ENCODE measurements at regions not wholly inside any gene's neighbourhood (a gene's known extent, or its start where the extent isn't known, plus 50 kb on each side); places are given as distances from the start of the nearest gene placed in this dataset.

DNA sequence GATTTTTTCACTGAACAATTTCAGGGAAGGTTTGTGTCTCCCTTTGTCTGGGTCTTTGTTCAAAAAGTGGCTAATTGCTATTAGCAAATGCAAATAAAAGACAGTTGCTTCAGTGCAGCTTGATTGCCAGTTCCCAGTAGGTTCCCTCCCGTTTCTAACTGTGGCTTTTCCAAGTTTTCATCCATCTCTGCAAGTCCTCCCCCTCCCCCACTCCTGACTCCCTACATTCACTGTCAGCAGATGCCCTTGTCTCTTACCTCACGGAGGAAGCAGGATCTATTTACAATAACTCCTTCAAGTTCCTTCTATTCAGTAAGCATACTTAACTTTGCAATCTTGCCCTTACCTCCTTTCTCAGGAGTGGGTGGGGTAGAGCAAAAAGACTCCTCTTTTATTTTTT, 55.4 kb upstream of the SCEL start:
- TF ChIP-seq CTCF (IDR thresholded peaks at IDR 0.05; ENCODE audit: insufficient read depth, low read length, poor library complexity, severe bottlenecking), result no peak
- no peak for TF ChIP-seq EZH2phosphoT487 (conservative IDR thresholded peaks at IDR 0.05; ENCODE audit: low read length)
